Activated CD4-positive, alpha-beta T cell treated with anti-CD3 and anti-CD28 coated beads, Interleukin-10, Interleukin-2, amounts not matched to agents 100 ng/mL and 50 ng/mL, durations not matched to agents 16 hours and 8 hours (primary cell): ENCODE measurements at regions not wholly inside any gene's neighbourhood (a gene's known extent, or its start where the extent isn't known, plus 50 kb on each side); places are given as distances from the start of the nearest gene placed in this dataset.
"Not testable (repeated sequence)": the region's sequence is repeated elsewhere in the genome, so short reads cannot be mapped to it uniquely, and the experiment has no call there.

Experiments
- DNase-seq: peaks from one replicate; pipeline ENCODE4 v3.0.0-alpha.2; 2020

DNA sequence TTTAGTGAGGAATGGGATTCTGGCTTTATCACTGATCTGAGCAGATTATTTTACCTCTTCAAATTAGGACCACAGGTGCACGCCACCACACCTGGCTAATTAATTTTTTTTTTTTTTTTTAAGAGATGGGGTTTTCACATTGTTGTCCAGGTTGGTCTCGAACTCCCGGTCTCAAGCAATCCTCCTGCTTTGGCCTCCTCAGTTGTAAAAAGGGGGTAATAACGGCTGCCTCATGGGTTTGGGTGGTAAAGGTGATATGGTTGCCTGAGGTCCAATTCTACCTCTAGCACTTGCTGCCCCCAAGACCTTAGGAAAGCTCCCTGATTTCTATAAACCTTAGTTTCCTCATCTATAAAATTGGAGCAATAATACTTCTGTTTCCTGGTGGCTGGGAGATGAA is 130.7 kb upstream of the HS3ST2 start:
- DNase-seq = no peak

DNA sequence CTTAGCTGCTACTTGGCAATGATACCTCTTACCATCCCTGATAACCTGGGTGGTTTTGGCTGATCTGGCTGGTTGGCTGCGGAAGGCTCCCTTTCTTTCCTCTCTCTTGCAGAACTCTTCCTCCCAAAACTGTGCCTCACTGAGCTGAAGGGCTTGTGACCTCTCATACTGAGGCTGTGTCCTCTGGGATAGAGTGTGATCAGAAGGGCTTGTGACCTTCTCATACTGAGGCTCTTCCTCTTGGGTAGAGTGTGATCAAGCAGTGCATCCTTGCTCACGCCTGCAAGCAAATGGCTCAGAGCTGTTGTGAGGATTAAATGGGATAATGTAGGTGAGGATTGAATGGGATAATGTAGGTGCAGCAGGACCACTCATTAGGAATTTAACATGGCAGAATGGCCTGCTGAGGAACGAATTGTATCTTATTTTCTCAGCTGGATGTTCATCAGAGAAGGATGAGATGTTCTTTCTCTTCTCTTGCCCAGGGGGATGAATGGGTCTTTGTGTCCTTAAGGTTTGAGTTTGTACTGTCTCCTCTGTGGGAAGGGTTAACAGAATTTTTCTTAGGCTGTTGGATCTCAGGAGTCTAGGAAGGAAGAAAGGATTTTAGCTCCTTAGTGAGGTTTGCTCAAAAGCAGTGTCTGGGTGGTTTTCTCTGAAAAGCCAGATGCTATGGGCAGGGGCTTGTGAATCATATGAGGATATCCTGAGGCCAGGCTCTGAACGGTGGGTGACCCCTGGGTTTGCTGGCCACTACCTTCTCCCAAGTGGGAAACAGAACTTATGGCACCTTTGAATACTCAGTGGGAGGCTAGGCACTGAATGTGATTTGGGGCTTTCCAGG is 130.0 kb upstream of the HS3ST2 start:
- no peak for DNase-seq

DNA sequence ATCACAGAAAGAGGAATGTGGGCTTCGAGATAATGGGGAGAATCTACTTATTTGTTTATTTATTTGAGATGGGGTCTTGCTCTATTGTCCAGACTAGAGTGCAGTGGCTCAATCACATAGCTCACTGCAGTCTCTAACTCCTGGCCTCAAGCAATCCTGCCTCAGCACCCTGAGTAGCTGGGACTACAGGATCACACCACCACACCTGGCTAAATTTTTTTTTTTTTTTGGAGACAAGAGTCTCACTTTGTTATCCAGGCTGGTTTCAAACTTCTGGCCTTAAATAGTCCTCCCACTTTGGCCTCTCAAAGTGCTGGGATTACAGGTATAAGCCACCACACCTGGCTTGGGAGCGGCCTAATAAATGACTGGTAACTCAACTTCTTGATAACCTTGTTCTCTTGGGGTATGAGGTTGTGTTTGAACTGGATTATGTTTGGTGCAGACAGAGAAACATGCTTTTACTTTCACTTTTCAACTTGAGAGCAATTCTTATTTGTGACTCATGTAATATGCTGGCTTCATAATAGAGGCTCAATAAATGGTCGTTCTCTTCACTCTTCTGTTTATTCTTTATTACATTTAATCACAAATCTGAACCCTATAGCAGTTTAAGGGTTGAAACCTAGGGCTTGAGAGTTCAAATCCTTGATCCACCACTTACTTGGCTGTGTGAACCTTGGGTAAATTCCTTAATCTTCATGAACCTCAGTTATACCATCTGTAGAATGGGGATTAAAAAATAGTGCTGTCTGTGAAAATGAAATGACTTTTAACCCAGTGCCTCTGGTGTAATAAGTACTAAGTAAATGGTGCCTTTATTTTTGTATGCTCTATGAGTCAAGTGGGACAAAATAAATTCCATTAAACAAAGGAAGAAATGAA is 129.1 kb upstream of the HS3ST2 start:
- no peak for DNase-seq

DNA sequence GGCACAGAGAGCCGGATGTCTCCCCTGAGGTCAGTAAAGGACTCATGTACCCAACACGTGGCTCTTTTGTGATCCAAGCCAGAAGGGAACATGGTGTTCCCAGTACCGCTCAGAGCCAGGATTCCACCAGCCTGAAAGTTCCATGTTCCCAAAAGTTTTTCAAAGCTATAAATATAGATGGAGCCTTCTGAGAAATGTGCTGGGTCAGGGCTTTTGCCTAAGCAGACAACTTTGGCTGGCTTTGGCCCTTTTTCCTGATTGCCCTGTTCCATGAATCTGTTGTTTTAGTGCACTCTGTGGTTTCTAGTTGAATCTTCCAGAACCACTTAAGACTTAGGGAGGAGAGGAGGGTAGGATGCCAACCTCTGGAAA is 128.5 kb upstream of the HS3ST2 start:
- DNase-seq = no peak

DNA sequence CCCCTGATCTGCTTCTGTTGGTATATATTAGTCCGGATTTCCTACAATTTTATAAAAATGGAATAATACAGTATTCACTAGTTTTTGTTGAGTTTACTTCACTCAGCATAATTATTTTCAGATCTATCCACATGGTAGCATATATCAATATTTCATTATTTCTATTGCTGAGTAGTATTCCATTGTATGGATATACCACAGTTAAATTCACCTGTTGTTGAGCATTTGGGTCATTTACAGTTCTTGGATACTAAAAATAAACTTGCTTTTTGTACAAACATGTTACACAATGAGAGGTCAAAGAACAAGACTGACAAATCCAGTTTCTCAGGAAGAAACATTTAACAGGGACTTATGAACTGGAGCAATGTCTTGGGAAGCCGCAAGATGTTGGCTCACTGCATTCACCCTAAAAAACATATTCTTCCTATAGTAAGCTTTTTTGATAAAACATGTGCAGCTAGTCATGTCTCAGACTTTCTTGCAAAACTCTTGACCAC is 126.9 kb upstream of the HS3ST2 start:
- DNase-seq = no peak

DNA sequence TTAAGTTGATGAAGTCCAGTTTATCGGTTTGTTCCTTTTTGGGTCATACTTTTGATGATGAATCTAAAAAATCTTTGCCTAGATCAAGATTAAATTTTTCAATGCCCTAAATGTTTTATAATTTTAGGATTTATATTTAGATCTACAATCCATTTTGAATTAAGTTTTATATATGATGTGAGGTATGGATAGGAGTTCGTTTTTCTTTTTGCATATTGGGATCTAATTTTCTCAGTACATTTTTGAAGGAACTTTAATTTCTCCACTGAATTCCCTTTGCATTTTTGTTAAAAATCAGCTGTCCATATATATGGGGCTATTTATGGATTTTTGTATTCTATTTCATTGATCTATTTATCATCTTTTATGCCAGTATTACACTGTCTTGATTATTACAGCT is 125.5 kb upstream of the HS3ST2 start:
- no peak for DNase-seq

DNA sequence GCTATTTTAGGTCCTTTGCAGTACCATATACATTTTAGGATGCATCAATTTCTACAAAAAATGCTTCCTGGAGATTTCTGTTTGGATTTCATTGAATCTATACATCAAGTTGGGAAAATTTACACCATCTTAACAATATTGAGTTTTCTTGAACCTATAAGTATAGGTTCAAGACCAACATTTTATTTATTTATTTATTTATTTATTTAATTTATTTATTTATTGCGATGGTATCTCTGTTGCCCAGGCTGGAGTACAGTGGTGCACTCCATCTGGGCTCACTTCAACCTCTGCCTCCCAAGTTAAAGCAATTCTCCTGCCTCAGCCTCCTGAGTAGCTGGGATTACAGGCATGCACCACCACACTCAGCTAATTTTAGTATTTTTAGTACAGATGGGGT is 125.0 kb upstream of the HS3ST2 start:
- DNase-seq = no peak

DNA sequence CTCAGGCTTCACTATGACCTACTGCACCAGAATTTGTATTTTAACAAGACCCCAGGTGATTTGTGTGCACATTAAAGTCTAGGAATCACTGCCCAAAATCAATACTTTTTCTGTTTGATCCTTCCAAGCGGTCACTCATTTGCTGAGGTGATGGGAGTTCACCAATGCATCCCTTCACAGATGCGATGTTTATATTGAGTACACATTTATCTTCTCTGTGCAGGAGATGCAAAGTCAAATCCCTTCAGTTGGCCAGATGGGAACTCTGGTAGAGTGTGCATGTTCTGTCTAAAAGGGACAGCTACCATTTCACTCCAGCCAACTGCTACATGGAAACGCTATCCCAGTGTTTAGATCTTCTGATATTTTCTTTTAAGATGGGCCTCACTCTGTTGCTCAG is 122.6 kb upstream of the HS3ST2 start:
- DNase-seq = no peak

DNA sequence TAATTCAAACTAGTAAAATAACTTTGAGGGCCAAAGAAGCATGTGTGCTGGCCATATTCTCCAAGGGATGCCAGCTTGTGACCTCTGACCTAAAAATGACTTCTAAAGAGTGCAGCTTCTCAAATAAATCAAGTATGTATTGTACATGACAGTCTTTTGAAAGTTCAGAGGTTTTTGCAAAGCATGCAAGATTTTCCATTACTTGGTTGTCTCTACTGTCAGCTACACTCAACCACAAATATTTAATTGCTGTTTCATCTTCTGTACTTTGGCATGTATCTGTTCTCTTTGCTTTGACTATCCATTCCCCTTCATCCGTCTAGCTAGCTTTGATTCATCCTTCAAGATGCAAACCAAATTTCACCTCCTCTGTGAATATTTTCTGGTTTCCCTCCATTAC is 121.9 kb upstream of the HS3ST2 start:
- DNase-seq = no peak

DNA sequence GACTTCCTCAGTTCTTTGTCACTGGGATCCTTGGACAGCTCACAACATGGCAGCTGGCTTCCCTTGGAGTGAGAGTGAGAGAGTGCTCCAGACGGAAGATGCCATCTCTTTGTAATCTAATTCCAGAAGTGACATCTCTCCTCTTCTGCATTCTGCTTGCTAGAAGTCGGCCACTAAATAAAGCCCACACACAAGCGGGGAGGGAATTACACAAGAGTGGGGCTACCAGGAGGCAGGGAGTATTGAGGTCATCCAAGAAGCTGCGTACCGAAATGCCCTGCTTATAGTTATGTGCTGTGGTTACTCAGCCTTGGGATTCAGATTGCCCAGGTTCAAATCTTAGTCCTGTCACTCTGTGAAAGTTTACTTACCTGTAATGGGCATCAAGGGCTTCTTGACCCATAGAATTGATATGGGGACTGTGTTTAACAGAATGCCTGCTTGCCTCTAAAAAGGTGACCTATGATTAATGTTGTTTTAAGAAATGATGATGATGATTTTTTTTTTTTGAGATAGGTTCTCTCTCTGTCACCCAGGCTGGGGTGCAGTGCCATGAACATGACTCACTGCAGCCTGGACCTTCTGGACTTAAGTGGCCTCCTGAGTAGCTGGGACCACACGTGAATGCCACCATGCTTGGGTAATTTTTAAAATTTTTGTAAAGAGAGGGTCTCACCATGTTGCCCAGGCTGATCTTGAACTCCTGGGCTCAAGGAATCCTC is 120.9 kb upstream of the HS3ST2 start:
- DNase-seq = no peak

DNA sequence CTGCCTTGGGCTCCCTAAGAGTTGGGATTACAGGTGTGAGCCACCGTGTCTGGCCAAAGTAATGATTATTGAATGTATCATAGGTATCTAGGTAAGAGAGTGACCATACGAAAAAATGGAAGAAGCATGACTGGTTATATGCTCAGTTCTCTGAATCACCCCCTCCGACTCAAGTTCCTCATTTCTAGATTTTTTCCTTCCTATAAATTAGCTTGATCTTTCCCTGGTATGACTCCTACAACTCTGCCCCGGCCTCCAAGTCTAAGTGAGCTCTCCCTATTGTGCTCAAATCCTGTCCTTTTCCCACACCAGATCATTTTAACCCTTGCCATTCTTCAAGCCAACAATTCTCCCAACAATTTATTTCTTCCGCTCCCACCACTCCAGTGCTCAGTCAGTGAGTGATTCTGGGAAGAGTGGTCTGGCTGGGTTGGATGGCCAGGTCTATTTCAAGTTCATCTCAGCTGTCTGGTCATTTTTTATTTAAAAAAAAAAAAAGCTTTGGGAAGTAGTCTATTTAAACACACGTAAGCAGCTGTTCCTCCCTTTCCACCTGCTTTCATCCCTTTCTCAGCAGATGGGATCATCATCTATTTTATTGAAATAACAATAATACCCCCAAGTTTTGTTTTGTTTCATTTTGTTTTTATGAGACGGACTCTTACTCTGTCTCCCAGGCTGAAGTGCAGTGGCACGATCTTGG is 120.2 kb upstream of the HS3ST2 start:
- DNase-seq = no peak

DNA sequence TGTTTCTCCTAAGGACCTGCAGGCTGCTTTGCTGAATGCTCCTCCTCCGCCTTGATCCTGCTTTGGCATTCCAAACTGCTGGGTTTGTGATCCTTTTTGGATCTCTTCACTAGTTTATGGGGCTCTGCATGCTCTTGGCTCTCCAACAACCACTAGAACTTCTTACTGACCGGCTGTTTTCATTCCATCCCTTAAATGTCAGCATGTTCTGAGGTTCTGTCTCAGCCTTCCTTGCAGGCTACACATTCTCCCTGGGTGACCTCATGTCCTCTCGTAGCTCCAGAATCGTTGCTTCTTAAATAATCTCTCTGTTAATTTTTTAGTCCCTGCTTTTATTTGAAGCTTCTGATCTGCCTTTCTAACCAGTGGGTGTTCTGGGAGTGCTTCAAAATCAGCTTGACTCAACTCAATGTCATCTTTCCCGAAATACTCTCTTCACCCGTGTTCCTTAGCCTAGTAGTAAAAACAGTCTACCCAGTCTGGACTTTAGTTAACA is 119.0 kb upstream of the HS3ST2 start:
- DNase-seq = no peak

DNA sequence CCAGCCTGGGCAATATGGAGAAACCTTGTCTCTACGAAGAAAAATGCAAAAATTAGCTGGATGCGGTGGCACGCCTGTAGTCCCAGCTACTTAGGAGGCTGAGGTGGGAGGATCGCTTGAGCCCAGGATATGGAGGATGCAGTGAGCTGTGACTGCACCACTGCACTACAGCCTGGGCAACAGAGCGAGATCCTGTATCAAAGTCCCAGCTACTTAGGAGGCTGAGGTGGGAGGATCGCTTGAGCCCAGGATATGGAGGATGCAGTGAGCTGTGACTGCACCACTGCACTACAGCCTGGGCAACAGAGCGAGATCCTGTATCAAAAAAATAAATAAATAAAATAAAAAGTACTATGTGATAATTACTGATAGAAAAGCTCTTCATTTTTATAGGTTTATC is 118.2 kb upstream of the HS3ST2 start:
- DNase-seq = not testable (repeated sequence)

DNA sequence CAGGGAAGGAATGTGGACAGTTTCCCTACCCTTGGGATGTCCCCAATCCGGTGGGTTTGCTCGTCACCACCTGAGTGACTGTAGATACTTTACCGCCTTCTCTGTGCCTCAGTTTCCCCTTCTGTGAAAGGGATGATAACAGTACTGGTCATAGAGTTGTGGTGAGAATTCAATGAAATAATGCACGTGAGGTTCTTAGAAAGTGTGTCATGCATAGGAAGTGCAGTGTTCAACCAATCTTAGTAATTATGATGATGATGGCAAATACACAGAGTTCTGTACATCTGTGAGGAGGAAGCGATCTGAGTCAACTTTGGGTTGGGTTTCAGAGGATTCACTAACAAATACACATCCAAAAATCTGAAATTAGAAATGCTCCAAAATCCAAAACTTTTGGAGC is 114.6 kb upstream of the HS3ST2 start:
- no peak for DNase-seq

DNA sequence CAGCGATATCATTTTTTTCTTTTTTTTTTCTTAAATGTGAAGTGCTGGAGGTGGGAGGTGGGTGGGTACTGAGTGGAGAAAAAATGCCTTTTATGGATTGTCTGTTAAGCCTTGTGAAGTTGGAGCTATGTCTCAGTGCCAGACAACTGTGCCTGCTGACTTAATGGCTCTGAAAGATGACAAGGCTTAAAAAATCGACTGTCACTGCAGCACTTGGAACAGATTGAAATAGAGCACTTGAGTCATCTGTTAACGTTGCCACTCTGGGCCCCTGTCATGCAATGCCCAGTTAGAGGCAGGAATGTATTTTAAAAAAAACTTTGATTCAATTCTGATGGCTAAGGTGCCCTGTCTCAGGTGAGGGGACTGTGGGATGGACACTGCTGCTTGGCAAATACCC is 108.2 kb upstream of the HS3ST2 start:
- DNase-seq = no peak

DNA sequence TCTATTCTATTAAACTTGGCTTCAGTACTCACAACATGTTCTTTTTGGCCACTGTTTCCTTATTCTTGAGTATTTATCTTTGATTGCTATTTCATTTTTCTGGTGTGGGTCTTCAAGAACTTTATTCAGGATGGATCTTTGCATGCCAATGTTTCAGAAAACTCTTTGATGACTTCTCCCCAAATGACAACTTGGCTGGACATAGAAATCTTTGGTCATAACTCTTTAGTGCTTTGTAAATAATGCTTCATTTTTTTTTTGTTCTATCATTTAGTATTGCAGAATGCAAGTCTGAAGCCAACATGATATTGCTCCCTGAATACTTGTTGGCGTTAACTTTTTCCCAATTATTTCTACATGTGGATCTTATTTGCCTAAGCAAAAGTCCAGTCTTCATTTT is 103.6 kb upstream of the HS3ST2 start:
- DNase-seq = no peak

DNA sequence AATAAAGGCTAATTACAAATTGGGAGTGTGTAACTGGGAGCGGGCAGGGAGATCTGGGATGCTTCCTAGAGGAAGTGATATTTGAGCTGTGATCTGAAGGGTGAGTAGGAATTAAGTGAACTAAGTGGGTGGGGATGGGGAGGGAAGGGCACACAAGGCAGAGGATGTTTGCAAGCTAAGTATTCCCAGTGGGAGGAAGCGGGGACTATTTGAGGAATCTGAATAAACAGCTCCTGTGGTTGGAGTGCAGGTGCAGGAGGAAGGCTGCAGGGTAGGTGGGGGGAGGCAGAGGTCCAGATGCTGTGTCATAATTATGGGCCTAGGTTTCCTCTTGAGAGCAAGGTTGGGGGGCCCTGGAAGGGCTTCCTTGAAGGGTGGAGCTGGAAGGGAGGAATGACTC is 102.1 kb upstream of the HS3ST2 start:
- no peak for DNase-seq

DNA sequence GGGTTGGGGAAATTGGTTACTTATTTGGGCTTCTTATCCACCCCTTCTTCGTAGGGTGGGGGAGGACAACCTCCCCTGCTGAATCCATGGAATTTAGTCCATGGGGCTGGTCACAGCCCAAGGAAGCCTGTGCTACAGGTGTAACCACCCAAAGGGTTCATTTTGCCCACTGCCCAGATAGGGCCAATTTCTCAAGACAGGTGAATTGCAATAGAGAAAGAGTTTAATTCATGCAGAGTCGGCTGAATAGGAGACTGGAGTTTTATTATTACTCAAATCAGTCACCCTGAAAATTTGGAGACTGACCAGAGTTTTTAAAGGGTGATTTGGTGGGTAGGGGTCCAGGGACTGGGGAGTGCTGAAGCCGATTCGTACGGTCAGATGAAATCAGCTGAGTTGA is 101.5 kb upstream of the HS3ST2 start:
- DNase-seq = no peak

DNA sequence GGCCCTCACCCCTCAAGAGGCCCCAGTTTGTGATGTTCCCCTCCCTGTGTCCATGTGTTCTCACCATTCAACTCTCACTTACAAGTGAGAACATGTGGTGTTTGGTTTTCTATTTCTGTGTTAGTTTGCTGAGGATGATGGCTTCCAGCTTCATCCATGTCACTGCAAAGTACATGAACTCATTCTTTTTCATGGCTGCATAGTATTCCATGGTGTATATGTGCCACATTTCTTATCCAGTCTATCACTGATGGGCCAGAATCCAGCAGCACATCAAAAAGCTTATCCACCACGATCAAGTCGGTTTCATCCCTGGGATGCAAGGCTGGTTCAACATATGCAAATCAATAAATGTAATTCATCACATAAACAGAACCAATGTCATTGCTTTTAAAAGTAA is 95.4 kb upstream of the HS3ST2 start:
- DNase-seq = not testable (repeated sequence)

DNA sequence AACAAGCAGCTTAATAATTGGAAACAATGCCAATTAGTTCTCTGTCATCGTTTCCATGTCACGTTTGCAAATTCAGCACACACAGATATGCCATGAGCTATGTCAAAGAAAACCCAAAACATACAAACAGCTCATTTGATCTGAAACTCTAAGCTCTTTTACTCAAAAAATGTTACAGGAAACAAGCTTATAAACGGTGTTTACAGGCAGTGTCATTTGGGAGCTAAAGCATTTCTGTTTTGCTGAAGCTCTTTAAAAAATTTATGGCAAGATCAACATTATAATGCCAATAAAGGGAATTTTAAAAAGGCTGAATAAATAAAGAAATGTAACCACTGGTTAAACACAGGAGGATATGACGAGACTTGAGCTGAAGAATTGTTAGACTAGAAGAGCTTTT is 94.0 kb upstream of the HS3ST2 start:
- no peak for DNase-seq

DNA sequence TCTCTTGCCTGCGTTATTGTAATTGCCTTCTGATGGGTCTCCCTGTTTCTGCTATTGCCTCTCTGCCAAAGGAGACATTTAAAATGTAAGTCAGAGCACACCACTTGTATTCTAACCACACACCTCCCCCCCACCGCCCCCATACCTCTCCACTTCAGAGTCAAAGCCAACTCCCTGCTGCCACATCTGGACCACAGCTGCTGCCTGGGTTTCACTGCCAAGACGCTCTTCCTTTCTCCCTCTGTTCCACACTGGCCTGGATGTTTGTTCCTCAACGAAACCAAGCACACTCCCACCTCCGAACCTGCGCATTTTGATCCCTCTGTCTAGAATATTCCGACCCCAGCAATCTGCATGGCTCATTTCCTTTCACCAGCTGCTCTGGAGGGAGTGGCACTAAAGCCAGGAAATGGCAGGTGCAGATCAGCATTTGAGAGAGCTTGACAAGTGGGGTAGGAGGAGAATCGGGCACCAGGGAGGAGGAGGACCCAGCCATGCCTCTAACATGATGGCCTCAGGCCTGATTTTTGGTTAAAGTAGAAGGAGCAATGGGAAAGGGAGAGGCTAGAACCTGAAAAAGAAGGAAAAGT is 92.4 kb upstream of the HS3ST2 start:
- no peak for DNase-seq
